Omental fat pad (tissue), 3 donors: ENCODE measurements at regions not wholly inside any gene's neighbourhood (a gene's known extent, or its start where the extent isn't known, plus 50 kb on each side); places are given as distances from the start of the nearest gene placed in this dataset.

Experiments
- ATAC-seq: fragments of 150-250 bp; one replicate; pipeline ENCODE4 v1.9.1; 2016; ENCODE audit warnings: mild to moderate bottlenecking, moderate library complexity; ENCODE audit not compliant: low FRiP score
- DNase-seq: peaks from one replicate; pipeline ENCODE4 v3.0.0-alpha.2; 2019; ENCODE audit warnings: low spot score
- CTCF ChIP-seq, 3 donors: fragments of 450-650 bp; IDR thresholded peaks; one replicate each; pipeline ENCODE4 v1.5.1; 2016 to 2017; ENCODE audit warnings: antibody characterized with exemption in 3 of 3, mild to moderate bottlenecking in 3 of 3, moderate library complexity in 2 of 3

- ATAC-seq: no peak
- TF ChIP-seq CTCF (IDR thresholded peaks at IDR 0.05): no peak
- no peak for DNase-seq
Measured at GRCh38 chr2:235146871-235147565, 195.2 kb downstream of the SH3BP4 start.

GRCh38 chr2:235148201-235149170 lies 196.7 kb downstream of the SH3BP4 start:
- no peak for TF ChIP-seq CTCF (IDR thresholded peaks at IDR 0.05)
- DNase-seq (no peak), ATAC-seq (no peak)

DNA sequence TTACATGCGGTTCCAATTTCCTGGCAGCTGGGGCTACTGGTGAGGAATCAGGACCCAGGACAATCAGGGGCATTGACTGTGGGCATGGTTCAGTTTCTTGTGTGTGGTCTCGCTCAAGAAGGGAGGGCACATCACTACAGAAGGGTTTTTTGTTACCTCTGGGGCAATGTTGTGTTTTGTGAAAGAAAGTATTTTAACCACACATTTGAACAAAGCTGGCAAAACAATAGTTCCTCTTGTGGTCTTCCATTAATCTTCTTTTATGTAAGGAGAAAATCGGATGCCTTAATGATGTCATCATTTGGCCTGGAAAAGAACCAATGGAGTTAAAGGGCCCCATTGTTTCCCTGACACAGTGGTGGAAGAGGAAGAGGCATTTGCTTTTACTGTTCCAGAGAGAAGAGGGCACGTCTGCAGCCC lies 197.4 kb downstream of the SH3BP4 start:
- DNase-seq: no peak

GRCh38 chr2:235149736-235150135 lies 197.9 kb downstream of the SH3BP4 start:
- TF ChIP-seq CTCF (IDR thresholded peaks at IDR 0.05): no peak
- no peak for ATAC-seq
- no peak for DNase-seq

More for the DNA sequence above, 197.4 kb downstream of the SH3BP4 start:
- ATAC-seq: no peak
- TF ChIP-seq CTCF (IDR thresholded peaks at IDR 0.05): no peak

DNA sequence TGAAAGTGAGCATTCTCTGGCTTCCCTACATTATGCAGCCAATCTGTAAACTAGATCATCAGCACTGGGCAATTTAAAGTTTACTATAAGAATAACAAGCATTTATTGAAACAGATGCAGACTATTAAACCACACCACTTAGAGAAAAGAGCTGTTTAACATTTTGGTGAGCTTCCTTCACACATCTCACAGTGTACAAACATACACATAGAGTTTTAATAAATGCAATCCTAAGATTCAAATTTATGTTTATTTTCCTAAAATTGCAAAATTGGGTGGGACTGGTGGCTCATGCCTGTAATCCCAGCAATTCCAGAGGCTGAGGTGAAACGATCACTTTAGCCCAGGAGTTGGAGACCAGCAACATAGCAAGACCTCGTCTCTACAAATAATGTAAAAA lies 199.3 kb downstream of the SH3BP4 start:
- DNase-seq: no peak
- no peak for ATAC-seq
- no peak for TF ChIP-seq CTCF (IDR thresholded peaks at IDR 0.05)

- TF ChIP-seq CTCF (IDR thresholded peaks at IDR 0.05): no peak
- DNase-seq (no peak), ATAC-seq (no peak)
Measured at GRCh38 chr2:235155163-235155562, 203.3 kb downstream of the SH3BP4 start.
